Ascending aorta (tissue), 2 donors: ENCODE measurements at regions not wholly inside any gene's neighbourhood (a gene's known extent, or its start where the extent isn't known, plus 50 kb on each side); places are given as distances from the start of the nearest gene placed in this dataset.

ENCODE experiments used
- DNase-seq, 2 donors: peaks; one replicate each; pipeline ENCODE4 v3.0.0-alpha.2; 2019; ENCODE audit warnings: low spot score in 2 of 2
- H3K27ac ChIP-seq, 2 donors: fragments of 200-600 bp; sonication (generic); one replicate each; pipeline ENCODE4 v1.5.1; 2016 to 2017; ENCODE audit warnings: mild to moderate bottlenecking in 1 of 2
- H3K27me3 ChIP-seq: fragments of 200-600 bp; sonication (generic); one replicate; pipeline ENCODE4 v1.5.1; 2017
- H3K36me3 ChIP-seq, 2 donors: fragments of 200-600 bp; sonication (generic); one replicate each; pipeline ENCODE4 v1.5.1; 2016
- H3K4me1 ChIP-seq, 2 donors: fragments of 200-600 bp; sonication (generic); one replicate each; pipeline ENCODE4 v1.5.1; 2016 to 2017; ENCODE audit warnings: mild to moderate bottlenecking in 1 of 2
- H3K4me3 ChIP-seq, 2 donors: fragments of 200-600 bp; sonication (generic); one replicate each; pipeline ENCODE4 v1.5.1; 2016 to 2017; ENCODE audit warnings: mild to moderate bottlenecking in 1 of 2
- H3K9me3 ChIP-seq, 2 donors: fragments of 200-600 bp; sonication (generic); one replicate each; pipeline ENCODE4 v1.5.1; 2016
- intact Hi-C: fragments of 100-400 bp; cut with DNase I; formaldehyde crosslinking; loops from one replicate; pipeline ENCODE4 v1.15.1; 2023
- TF ChIP-seq, protein P1 (sequence below), 3 experiments: fragments of 200-600 bp in 2 of 3; fragments of 450-650 bp in 1 of 3; sonication (generic) in 2 of 3; IDR thresholded peaks; one replicate each; pipeline ENCODE4 v1.5.1; 2016 to 2019; ENCODE audit warnings: antibody characterized with exemption in 3 of 3, mild to moderate bottlenecking in 1 of 3, moderate library complexity in 1 of 3

DNA sequence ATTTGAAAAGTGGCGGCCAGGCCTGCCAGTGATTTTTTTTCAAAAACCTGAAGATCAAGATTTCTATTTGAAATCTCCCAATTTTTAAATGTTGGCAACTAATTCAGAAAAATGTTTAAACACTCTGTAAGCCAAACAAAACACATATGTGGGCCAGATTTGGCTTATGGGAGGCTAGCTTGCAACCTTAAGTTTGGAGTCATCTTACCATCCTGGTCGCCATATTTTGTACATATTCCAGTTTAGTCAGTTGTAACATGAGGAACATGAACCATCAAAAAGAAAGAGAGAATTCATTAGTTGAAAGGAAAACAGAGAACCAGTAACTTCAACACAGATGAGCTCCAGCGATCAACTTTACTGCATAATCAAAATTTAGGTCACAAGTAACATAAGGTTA is 115.4 kb downstream of the TMEM26 start:
- no peak for DNase-seq
- no peak overlapping the region for H3K27ac ChIP-seq
- TF ChIP-seq, protein P1, sequence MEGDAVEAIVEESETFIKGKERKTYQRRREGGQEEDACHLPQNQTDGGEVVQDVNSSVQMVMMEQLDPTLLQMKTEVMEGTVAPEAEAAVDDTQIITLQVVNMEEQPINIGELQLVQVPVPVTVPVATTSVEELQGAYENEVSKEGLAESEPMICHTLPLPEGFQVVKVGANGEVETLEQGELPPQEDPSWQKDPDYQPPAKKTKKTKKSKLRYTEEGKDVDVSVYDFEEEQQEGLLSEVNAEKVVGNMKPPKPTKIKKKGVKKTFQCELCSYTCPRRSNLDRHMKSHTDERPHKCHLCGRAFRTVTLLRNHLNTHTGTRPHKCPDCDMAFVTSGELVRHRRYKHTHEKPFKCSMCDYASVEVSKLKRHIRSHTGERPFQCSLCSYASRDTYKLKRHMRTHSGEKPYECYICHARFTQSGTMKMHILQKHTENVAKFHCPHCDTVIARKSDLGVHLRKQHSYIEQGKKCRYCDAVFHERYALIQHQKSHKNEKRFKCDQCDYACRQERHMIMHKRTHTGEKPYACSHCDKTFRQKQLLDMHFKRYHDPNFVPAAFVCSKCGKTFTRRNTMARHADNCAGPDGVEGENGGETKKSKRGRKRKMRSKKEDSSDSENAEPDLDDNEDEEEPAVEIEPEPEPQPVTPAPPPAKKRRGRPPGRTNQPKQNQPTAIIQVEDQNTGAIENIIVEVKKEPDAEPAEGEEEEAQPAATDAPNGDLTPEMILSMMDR (IDR thresholded peaks at IDR 0.05): no peak
- no peaks in the 10 kb centered on the region for H3K27me3 ChIP-seq
- no peaks in the 10 kb centered on the region for H3K4me1 ChIP-seq
- intact Hi-C loops: no loop called here
- H3K4me3 ChIP-seq: no peak overlapping the region
- H3K36me3 ChIP-seq: no peaks in the 10 kb centered on the region
- no peaks in the 10 kb centered on the region for H3K9me3 ChIP-seq

DNA sequence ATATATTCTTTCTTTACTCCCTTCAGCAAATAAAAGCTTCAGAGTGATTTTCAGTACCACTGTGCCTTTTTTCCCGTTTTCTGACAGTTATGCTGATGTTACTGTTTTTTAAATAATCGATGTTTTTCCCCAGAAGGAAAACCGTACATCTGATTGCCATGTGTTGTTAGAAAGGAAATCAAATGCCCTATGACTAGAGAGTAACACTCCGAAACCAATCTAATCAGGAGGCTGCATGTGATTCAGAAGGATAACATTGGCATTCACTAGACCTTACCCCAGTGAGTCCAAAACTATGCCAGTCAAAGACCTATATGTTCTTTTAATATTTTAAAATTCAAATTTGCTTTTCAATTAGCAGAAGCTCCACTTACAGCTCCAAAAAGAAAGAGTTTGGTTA is 116.3 kb downstream of the TMEM26 start:
- intact Hi-C loops: no loop called here
- no peak overlapping the region for H3K4me3 ChIP-seq
- H3K27me3 ChIP-seq: no peaks in the 10 kb centered on the region
- no peaks in the 10 kb centered on the region for H3K4me1 ChIP-seq
- TF ChIP-seq, protein P1 (IDR thresholded peaks at IDR 0.05): no peak
- no peaks in the 10 kb centered on the region for H3K36me3 ChIP-seq
- H3K9me3 ChIP-seq: no peaks in the 10 kb centered on the region
- DNase-seq: no peak
- no peak overlapping the region for H3K27ac ChIP-seq

DNA sequence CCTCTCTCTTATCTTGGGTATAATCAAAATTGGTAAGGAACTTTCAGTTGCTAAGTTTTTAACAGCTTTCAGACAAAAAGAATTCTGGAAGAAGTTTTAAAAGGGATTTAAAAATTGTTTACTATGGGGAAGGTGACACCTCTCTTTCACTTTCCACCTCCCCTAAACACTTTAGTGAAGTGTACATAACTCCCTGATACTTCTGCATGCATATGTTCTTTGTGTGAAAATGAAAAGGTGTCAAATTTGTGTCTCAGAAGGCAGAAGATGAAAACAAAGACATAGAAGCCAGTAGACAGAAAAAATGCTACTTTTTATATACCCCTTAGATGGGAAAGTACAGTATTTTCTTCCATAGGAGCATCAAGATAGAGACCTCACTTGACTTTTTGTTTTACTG is 117.8 kb downstream of the TMEM26 start:
- no peak for DNase-seq
- Histone ChIP-seq H3K4me1 (no peaks in the 10 kb centered on the region), H3K4me3 (no peak overlapping the region), H3K9me3 (no peaks in the 10 kb centered on the region), H3K36me3 (no peaks in the 10 kb centered on the region), H3K27me3 (no peaks in the 10 kb centered on the region), H3K27ac (no peak overlapping the region)
- intact Hi-C loops: no loop called here
- TF ChIP-seq, protein P1 (IDR thresholded peaks at IDR 0.05): no peak

DNA sequence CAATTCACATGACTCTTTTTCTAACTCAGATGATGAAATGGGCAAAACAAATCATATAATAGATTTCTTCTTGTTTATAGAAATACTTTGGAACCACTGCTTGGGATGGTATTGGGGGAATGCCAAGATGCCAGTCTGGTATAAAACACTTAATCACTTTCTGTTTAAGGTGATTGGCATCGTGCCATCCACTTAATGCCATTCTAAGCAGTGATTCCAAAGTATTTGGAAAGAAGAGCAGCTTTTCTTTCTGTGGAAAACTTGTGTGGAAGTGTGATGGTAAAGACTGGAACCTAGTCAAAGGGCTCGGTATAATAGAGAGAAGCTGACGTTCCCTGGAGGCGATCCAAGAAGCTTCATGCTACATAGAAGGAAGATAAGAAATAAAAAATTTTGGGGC is 120.6 kb downstream of the TMEM26 start:
- H3K9me3 ChIP-seq: peaks cover 0 to 4% of the 10 kb centered on the region in 2 donors
- no peaks in the 10 kb centered on the region for H3K4me1 ChIP-seq
- no peaks in the 10 kb centered on the region for H3K36me3 ChIP-seq
- no peak for DNase-seq
- H3K27me3 ChIP-seq: no peaks in the 10 kb centered on the region
- H3K4me3 ChIP-seq: no peak overlapping the region
- TF ChIP-seq, protein P1 (IDR thresholded peaks at IDR 0.05): no peak
- intact Hi-C loops: no loop called here
- no peak overlapping the region for H3K27ac ChIP-seq

DNA sequence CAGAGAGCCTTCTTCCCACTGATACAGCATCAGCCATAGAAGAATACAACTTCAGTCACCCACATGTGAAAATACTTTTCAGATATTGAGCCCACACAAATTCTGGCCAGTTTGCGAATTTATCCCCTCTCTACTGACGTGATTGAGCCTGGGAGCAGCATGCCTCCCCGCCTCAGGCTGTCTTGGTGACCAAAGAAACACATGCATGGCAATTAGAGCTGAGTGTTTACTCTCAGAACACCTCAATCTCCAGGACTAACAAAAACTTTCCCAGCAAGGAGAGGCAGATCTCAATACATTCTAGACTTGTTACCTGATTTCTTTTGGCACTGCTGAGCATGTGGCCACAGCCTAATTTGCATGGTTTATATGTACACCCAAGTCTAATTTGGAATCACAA is 122.5 kb downstream of the TMEM26 start:
- no peak for DNase-seq
- Histone ChIP-seq H3K9me3 (peaks cover 0 to 4% of the 10 kb centered on the region in 2 donors), H3K4me3 (no peak overlapping the region), H3K4me1 (no peaks in the 10 kb centered on the region), H3K36me3 (no peaks in the 10 kb centered on the region), H3K27me3 (no peaks in the 10 kb centered on the region), H3K27ac (no peak overlapping the region)
- intact Hi-C loops: no loop called here
- TF ChIP-seq, protein P1 (IDR thresholded peaks at IDR 0.05): no peak

DNA sequence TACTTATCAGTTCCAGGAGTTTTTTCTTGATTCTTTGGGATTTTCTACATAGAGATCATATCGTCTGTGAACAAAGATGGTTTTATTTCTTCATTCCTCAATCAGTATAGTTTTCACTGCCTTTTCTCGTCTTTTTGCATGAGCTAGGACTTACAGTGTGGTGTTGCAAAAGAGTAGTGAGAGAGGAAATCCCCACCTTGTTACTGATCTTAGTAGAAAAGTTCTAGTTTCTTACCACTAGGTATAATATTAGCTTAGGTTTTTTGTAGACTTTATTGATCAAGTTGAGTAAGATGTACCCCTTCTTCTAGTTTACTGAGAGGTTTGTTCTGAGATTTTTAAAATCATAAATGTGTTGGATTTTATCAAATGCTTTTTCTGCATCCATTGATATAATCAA is 123.3 kb downstream of the TMEM26 start:
- Histone ChIP-seq H3K9me3 (peaks cover 0 to 4% of the 10 kb centered on the region in 2 donors), H3K36me3 (no peaks in the 10 kb centered on the region), H3K27me3 (no peaks in the 10 kb centered on the region), H3K4me3 (no peak overlapping the region), H3K4me1 (no peaks in the 10 kb centered on the region), H3K27ac (no peak overlapping the region)
- no peak for DNase-seq
- TF ChIP-seq, protein P1 (IDR thresholded peaks at IDR 0.05): no peak
- intact Hi-C loops: no loop called here
